AG10803 (cell line): ENCODE measurements at regions not wholly inside any gene's neighbourhood (a gene's known extent, or its start where the extent isn't known, plus 50 kb on each side); places are given as distances from the start of the nearest gene placed in this dataset.

ENCODE experiments used
- DNase-seq: peaks from one replicate; pipeline ENCODE4 v3.0.0; 2010; ENCODE audit warnings: low read depth
- H3K4me3 ChIP-seq: 2 replicates; pipeline ENCODE4 v1.5.1; 2011; ENCODE audit warnings: mild to moderate bottlenecking, low read length, control low read depth
- CTCF ChIP-seq: conservative IDR thresholded peaks from 2 replicates; pipeline ENCODE4 v1.5.1; 2011; ENCODE audit warnings: mild to moderate bottlenecking, low read length, control low read depth, inconsistent platforms

GRCh38 chr6:77332915-77333623 is 130.2 kb downstream of the HTR1B start:
- TF ChIP-seq CTCF: no peak
- no peak overlapping the region for H3K4me3 ChIP-seq
- no peak for DNase-seq

DNA sequence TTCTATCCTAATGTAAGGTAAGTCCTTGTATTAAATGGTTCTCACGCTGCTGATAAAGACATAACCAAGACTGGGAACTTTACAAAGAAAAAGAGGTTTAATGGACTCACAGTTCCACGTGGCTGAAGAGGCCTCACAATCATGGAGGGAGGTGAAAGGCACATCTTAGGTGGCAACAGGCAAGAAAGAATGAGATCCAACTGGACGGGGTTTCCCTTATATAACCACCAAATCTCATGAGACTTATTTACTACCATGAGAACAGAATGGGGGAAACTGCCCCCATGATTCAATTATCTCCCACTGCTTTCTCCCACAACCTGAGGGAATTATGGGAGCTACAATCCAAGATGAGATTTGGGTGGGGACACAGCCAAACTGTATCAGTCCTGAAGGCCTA is 136.6 kb downstream of the HTR1B start:
- DNase-seq: no peak
- TF ChIP-seq CTCF: no peak
- no peak overlapping the region for H3K4me3 ChIP-seq

DNA sequence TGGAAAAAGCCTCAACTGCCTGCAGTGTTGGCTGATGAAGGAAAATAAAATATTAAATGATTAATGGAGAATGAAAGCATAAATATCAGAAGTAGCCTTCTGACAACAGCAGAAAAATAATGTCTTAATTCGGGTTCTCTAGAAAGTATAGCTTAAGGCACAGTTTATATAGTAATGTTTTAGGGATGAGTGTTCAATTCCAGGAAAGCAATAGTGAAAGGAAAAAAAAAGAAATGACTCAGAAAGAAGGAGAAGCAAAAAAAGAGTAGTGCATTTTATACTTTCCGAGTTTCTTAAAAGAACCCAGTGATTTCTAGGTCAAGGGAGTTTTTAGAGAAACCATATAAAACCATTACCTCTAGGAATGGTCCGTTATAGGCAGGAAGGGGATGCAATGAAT is 137.3 kb downstream of the HTR1B start:
- no peak overlapping the region for H3K4me3 ChIP-seq
- no peak for TF ChIP-seq CTCF
- no peak for DNase-seq

DNA sequence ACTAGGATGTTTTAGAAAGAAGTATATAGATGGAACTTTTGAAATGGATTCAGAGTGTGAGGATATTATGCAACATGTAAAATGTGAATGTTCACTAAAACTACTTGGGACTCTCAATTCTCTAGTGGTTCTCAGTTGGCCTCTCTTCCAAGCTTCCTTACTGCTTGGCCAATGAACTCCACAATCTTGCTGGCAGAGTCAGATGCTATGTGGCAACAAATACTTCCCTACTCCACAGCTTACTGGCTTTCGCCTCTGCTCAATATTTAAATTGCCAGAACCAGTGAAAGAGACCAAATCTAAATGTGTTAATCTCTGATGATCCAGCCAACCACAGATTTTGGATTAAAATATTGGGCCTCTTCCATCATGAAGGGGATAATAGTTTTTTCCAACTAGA is 138.4 kb downstream of the HTR1B start:
- H3K4me3 ChIP-seq: no peak overlapping the region
- DNase-seq: peak; percentile 20
- TF ChIP-seq CTCF: no peak

DNA sequence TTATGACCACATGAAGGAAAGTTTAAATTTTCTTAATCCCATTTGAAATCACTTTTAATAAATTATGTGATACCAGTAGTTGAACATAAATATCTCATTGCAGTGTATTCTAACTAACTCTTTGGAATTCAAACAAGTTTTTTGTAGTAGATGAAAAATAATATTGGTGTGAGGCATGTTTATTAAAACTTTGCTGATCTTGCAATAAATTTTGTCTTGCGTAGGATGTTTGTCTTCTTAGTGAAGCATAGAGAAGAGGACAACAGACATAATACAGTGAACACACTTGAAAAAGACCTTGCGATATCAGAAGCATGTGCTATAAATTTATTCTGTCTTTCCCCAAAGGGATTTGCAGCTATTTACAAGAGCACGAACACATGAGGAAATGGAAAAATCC is 140.7 kb downstream of the HTR1B start:
- no peak for DNase-seq
- no peak for TF ChIP-seq CTCF
- no peak overlapping the region for H3K4me3 ChIP-seq

DNA sequence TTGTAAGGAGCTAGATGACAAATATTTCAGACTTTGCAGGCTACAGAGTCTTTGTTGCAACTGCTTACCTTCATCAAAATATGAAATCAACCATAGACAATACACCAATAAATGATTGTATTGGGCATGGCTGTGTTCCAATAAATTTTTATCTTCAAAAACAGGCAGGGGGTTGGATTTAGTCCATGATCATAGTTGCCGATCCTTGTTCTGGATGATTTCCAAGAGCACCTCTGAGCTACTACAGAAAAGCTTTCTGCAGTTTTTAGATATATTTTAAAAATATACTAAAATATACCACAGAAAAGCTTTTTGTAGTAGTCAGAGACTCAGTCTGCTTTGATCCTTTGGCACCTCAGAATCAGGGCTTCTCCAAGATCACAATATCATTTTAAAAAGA is 145.0 kb downstream of the HTR1B start:
- no peak for DNase-seq
- no peak overlapping the region for H3K4me3 ChIP-seq
- no peak for TF ChIP-seq CTCF

DNA sequence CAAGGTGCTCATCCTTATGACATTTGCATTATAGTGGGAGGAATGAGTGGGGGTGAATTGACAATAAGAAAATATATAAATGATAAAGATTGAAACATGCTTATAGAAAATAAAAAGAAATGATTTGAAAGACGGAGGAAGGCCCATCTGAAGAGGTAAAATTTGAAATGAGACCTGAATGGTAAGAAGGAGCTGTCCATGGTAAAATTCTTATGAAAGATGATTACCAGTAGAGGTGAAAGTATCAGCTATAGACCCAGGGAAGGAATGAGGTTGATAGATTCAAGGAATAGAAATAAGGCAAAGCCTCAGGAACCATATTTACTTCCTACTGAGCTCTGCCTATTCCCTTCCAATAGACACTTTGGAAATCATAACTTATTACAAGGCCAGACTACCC is 149.7 kb downstream of the HTR1B start:
- no peak for DNase-seq
- H3K4me3 ChIP-seq: no peak overlapping the region
- TF ChIP-seq CTCF: no peak
